ENCODE measurements at regions not wholly inside any gene's neighbourhood (a gene's known extent, or its start where the extent isn't known, plus 50 kb on each side); places are given as distances from the start of the nearest gene placed in this dataset.

DNA sequence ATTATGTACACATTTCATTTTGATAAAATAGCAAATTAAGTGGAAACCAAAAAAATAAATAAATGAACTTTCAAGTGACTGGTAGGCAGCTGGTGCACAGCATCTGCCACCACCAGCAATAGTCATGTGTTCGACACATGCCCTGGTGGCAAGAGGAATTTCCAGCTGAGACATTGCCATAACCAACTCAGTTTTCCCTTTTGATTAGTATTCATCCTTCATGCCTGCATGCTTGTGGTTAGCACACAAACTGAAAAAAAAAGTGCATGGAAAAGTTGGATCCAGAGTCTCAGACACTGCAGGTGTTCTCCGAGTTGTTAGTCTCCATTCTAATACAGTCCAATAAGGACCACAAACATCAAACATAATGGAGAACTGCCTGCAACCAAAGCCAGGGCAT, 156.0 kb upstream of the SOX4 start:
- TF ChIP-seq MXI1 (conservative IDR thresholded peaks at IDR 0.05; ENCODE audit: poor library complexity, severe bottlenecking) = no peak
- no peak for TF ChIP-seq POLR2AphosphoS5 (IDR thresholded peaks at IDR 0.05)
- no peak for TF ChIP-seq EZH2 (IDR thresholded peaks at IDR 0.05; ENCODE audit: borderline replicate concordance, insufficient read depth, low read length, poor library complexity, severe bottlenecking)
- TF ChIP-seq CTCF (IDR thresholded peaks at IDR 0.05; ENCODE audit: poor library complexity, severe bottlenecking) = no peak
- TF ChIP-seq, protein P1, sequence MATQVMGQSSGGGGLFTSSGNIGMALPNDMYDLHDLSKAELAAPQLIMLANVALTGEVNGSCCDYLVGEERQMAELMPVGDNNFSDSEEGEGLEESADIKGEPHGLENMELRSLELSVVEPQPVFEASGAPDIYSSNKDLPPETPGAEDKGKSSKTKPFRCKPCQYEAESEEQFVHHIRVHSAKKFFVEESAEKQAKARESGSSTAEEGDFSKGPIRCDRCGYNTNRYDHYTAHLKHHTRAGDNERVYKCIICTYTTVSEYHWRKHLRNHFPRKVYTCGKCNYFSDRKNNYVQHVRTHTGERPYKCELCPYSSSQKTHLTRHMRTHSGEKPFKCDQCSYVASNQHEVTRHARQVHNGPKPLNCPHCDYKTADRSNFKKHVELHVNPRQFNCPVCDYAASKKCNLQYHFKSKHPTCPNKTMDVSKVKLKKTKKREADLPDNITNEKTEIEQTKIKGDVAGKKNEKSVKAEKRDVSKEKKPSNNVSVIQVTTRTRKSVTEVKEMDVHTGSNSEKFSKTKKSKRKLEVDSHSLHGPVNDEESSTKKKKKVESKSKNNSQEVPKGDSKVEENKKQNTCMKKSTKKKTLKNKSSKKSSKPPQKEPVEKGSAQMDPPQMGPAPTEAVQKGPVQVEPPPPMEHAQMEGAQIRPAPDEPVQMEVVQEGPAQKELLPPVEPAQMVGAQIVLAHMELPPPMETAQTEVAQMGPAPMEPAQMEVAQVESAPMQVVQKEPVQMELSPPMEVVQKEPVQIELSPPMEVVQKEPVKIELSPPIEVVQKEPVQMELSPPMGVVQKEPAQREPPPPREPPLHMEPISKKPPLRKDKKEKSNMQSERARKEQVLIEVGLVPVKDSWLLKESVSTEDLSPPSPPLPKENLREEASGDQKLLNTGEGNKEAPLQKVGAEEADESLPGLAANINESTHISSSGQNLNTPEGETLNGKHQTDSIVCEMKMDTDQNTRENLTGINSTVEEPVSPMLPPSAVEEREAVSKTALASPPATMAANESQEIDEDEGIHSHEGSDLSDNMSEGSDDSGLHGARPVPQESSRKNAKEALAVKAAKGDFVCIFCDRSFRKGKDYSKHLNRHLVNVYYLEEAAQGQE (IDR thresholded peaks at IDR 0.05; ENCODE audit: borderline replicate concordance) = no peak
- TF ChIP-seq EP300 (conservative IDR thresholded peaks at IDR 0.05; ENCODE audit: poor library complexity, severe bottlenecking) = no peak
- no peak for TF ChIP-seq TAF1 (IDR thresholded peaks at IDR 0.05; ENCODE audit: low read depth)
- no peak for TF ChIP-seq SMC3 (conservative IDR thresholded peaks at IDR 0.05; ENCODE audit: poor library complexity)
- no peak for TF ChIP-seq RAD21 (conservative IDR thresholded peaks at IDR 0.05)
